ENCODE measurements at regions not wholly inside any gene's neighbourhood (a gene's known extent, or its start where the extent isn't known, plus 50 kb on each side); places are given as distances from the start of the nearest gene placed in this dataset.

- no peak overlapping the region for H3K4me2 ChIP-seq (ENCODE audit: control insufficient read depth, insufficient read depth)
- H2AFZ ChIP-seq (ENCODE audit: control insufficient read depth, low read depth, low read length) = no peak overlapping the region
- ChIA-PET CTCF (no interaction called here), SMC1A (ENCODE audit: uncharacterized antibody, unreplicated experiment) (no interaction called here), POLR2A (no interaction called here), RAD21 (ENCODE audit: unreplicated experiment) (no interaction called here)
- DNase-seq (ENCODE audit: low read depth, low spot score) = no peak
- no peak for FAIRE-seq
- WGBS (ENCODE audit: insufficient coverage, insufficient replicate concordance, low lambda C conversion rate, missing lambda C conversion rate) = 14% methylated on average over 10 of the region's 10 CpGs
- intact Hi-C loops (cut with micrococcal nuclease; ENCODE audit: unreplicated experiment) = loop anchor here (10.0 kb wide), 1 partner anchor 516 kb away; no protein-coding TSS in a partner anchor
- no TSS peak for BruUV-seq (replicated peaks)
- peak overlapping the region; percentile 42 for H3K27ac ChIP-seq (ENCODE audit: control insufficient read depth, insufficient read depth)
- H4K20me1 ChIP-seq (ENCODE audit: control insufficient read depth, insufficient read depth) = no peaks in the 10 kb centered on the region
- ATAC-seq = peak; percentile 74
- no peak overlapping the region for H3K9ac ChIP-seq (ENCODE audit: control insufficient read depth, insufficient read depth, low read length)
- no peaks in the 10 kb centered on the region for H3K9me3 ChIP-seq (replicated peaks; ENCODE audit: control insufficient read depth, insufficient read depth, low read length)
- no peaks in the 10 kb centered on the region for H3K27me3 ChIP-seq (replicated peaks in 1 of 2; ENCODE audit: control insufficient read depth in 2 of 2, insufficient read depth in 2 of 2, low read length in 1 of 2)
- H3K4me3 ChIP-seq = no peak overlapping the region
- no peaks in the 10 kb centered on the region for H3K79me2 ChIP-seq (ENCODE audit: control insufficient read depth, insufficient read depth, low read length)
- in situ Hi-C loops (cut with MboI) = loop anchor here (25.0 kb wide), 2 partner anchors 1539 to 1714 kb away; no protein-coding TSS in a partner anchor
- H3K4me1 ChIP-seq (ENCODE audit: control insufficient read depth, insufficient read depth, low read length) = no peaks in the 10 kb centered on the region
- no peaks in the 10 kb centered on the region for H3K36me3 ChIP-seq (ENCODE audit: control insufficient read depth in 2 of 2, insufficient read depth in 2 of 2, low read length in 1 of 2)
- TF ChIP-seq ZNF217 (IDR thresholded peaks at IDR 0.05) = no peak
- TF ChIP-seq SPI1 (IDR thresholded peaks at IDR 0.05; ENCODE audit: borderline replicate concordance, insufficient read depth, low read depth, low read length) = peak; percentile 47; the same call in 1 of the 2 replicates
These were observed 676.7 kb upstream of the LCORL start for GRCh38 chr4:18698119-18698883.

- 18% methylated on average over 11 of the region's 18 CpGs for WGBS (ENCODE audit: insufficient coverage, insufficient replicate concordance, low lambda C conversion rate, missing lambda C conversion rate)
- in situ Hi-C loops (cut with MboI) = loop anchor here (25.0 kb wide), 2 partner anchors 1541 to 1716 kb away; no protein-coding TSS in a partner anchor
- TF ChIP-seq SMAD1 (IDR thresholded peaks at IDR 0.05; ENCODE audit: low read depth, partially characterized antibody) (no peak), IRF3 (IDR thresholded peaks at IDR 0.05) (no peak), NBN (IDR thresholded peaks at IDR 0.05) (no peak), SMC3 (IDR thresholded peaks at IDR 0.05; ENCODE audit: borderline replicate concordance, low read length) (no peak)
- no peak for DNase-seq (ENCODE audit: low read depth, low spot score)
- no peak overlapping the region for H3K9ac ChIP-seq (ENCODE audit: control insufficient read depth, insufficient read depth, low read length)
- intact Hi-C loops (cut with micrococcal nuclease; ENCODE audit: unreplicated experiment) = loop anchor here (10.0 kb wide), 1 partner anchor 519 kb away; no protein-coding TSS in a partner anchor
- H3K4me3 ChIP-seq = no peak overlapping the region
- no TSS peak for BruUV-seq (replicated peaks)
- no peaks in the 10 kb centered on the region for H3K27me3 ChIP-seq (replicated peaks in 1 of 2; ENCODE audit: control insufficient read depth in 2 of 2, insufficient read depth in 2 of 2, low read length in 1 of 2)
- H2AFZ ChIP-seq (ENCODE audit: control insufficient read depth, low read depth, low read length) = no peak overlapping the region
- ChIA-PET SMC1A (ENCODE audit: uncharacterized antibody, unreplicated experiment) (interaction anchor here (0.7 kb wide), 1 partner anchor 11 kb away, joined by 3 read pairs; no protein-coding TSS in a partner anchor), POLR2A (no interaction called here), RAD21 (ENCODE audit: unreplicated experiment) (no interaction called here), CTCF (no interaction called here)
- H3K27ac ChIP-seq (ENCODE audit: control insufficient read depth, insufficient read depth) = no peak overlapping the region
- FAIRE-seq = no peak
- no peaks in the 10 kb centered on the region for H3K4me1 ChIP-seq (ENCODE audit: control insufficient read depth, insufficient read depth, low read length)
- H4K20me1 ChIP-seq (ENCODE audit: control insufficient read depth, insufficient read depth) = no peaks in the 10 kb centered on the region
- ATAC-seq = no peak
- H3K9me3 ChIP-seq (replicated peaks; ENCODE audit: control insufficient read depth, insufficient read depth, low read length) = no peaks in the 10 kb centered on the region
- H3K36me3 ChIP-seq (ENCODE audit: control insufficient read depth in 2 of 2, insufficient read depth in 2 of 2, low read length in 1 of 2) = no peaks in the 10 kb centered on the region
- H3K4me2 ChIP-seq (ENCODE audit: control insufficient read depth, insufficient read depth) = no peak overlapping the region
- no peaks in the 10 kb centered on the region for H3K79me2 ChIP-seq (ENCODE audit: control insufficient read depth, insufficient read depth, low read length)
These were observed 674.4 kb upstream of the LCORL start for GRCh38 chr4:18695733-18696527.

Data from GM12878 (cell line).